GM21825 (cell line): ENCODE measurements at regions not wholly inside any gene's neighbourhood (a gene's known extent, or its start where the extent isn't known, plus 50 kb on each side); places are given as distances from the start of the nearest gene placed in this dataset.
A peak's percentile ranks its signal among the peaks of the same experiment; 100 is the strongest.
"Not testable (repeated sequence)": the region's sequence is repeated elsewhere in the genome, so short reads cannot be mapped to it uniquely, and the experiment has no call there.

Experiments
- ATAC-seq: cut with Tn5 transposase; IDR thresholded peaks from one replicate; pipeline ENCODE4 v1.9.1; 2021; ENCODE audit warnings: mild to moderate bottlenecking, moderate library complexity; ENCODE audit not compliant: unreplicated experiment

- ATAC-seq: no peak
Observed at GRCh38 chr12:65728455-65728847, 95.8 kb upstream of the HMGA2 start.

GRCh38 chr12:65728848-65729793 is 95.2 kb upstream of the HMGA2 start:
- ATAC-seq: no peak

GRCh38 chr12:65731771-65732170 is 92.5 kb upstream of the HMGA2 start:
- ATAC-seq: no peak

- ATAC-seq: not testable (repeated sequence)
Observed at GRCh38 chr12:65733643-65734042, 90.6 kb upstream of the HMGA2 start.

- no peak for ATAC-seq
Observed at GRCh38 chr12:65734226-65734625, 90.1 kb upstream of the HMGA2 start.

- ATAC-seq: no peak
Observed at GRCh38 chr12:65739606-65740005, 84.7 kb upstream of the HMGA2 start.

- ATAC-seq: no peak
Observed at GRCh38 chr12:65740506-65740872, 83.8 kb upstream of the HMGA2 start.

GRCh38 chr12:65740873-65741600 is 83.2 kb upstream of the HMGA2 start:
- ATAC-seq: peak; percentile 58

- ATAC-seq: no peak
Observed at GRCh38 chr12:65741656-65742017, 82.6 kb upstream of the HMGA2 start.

GRCh38 chr12:65742018-65743010 is 82.0 kb upstream of the HMGA2 start:
- no peak for ATAC-seq

- ATAC-seq: not testable (repeated sequence)
Observed at GRCh38 chr12:65744236-65744840, 79.9 kb upstream of the HMGA2 start.

- no peak for ATAC-seq
Observed at GRCh38 chr12:65747338-65747737, 76.9 kb upstream of the HMGA2 start.

GRCh38 chr12:65748332-65748731 is 76.0 kb upstream of the HMGA2 start:
- ATAC-seq: no peak

- no peak for ATAC-seq
Observed at GRCh38 chr12:65754290-65754689, 70.0 kb upstream of the HMGA2 start.

- ATAC-seq: no peak
Observed at GRCh38 chr12:65754744-65755595, 69.3 kb upstream of the HMGA2 start.

GRCh38 chr12:65755596-65755978 is 68.7 kb upstream of the HMGA2 start:
- ATAC-seq: no peak

- no peak for ATAC-seq
Observed at GRCh38 chr12:65756267-65756666, 68.0 kb upstream of the HMGA2 start.

GRCh38 chr12:65756956-65757511 is 67.2 kb upstream of the HMGA2 start:
- peak; percentile 92 for ATAC-seq

- no peak for ATAC-seq
Observed at GRCh38 chr12:65758401-65758800, 65.9 kb upstream of the HMGA2 start.
